G401 (cell line): ENCODE measurements at regions not wholly inside any gene's neighbourhood (a gene's known extent, or its start where the extent isn't known, plus 50 kb on each side); places are given as distances from the start of the nearest gene placed in this dataset.
"Not testable (repeated sequence)": the region's sequence is repeated elsewhere in the genome, so short reads cannot be mapped to it uniquely, and the experiment has no call there.

Experiments
- DNase-seq: peaks from one replicate; pipeline ENCODE4 v3.0.0-alpha.2; 2015; ENCODE audit warnings: low spot score
- in situ Hi-C: cut with HindIII; loops from 2 replicates; pipeline ENCODE4 v1.10.0; 2016; ENCODE audit warnings: low sequenced_read_pairs, mixed read lengths

DNA sequence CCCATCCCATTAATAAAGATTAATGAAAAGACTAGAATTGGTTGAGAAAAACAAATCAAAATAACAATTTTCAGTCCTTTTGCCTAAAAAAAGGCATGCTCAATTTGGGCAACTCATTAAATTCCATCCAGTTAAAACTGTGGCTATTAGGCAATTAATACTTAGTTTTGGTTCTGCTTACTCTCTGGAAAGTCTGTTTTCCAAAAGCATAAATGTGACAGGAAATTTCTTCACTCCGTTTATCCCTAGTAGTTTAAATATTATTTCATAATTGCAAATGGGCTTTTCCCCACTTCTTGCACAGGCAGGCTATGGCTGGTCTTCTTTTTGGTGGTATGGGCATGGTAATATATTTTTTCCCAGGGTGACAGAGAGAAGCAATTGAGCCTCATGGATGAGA is 373.3 kb upstream of the KLF4 start:
- in situ Hi-C loops = no loop called here

DNA sequence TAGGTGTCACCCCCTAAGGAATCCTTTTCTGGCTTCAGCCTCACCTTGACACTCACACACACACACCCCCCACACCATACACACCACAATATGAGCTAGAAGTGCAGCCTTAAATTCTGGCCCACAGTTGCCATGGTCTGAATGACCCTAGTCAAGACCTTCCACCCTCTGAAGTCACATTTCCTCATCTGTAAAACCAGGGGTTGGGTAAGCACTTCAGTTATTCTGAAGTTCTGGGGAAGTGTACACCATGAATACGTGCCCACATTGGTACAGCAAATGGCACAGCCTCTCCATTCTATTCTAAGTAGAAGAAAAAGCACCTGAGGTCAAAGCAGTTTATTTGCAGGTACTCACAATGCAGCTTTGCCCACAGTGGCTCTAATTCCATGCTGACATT is 372.8 kb upstream of the KLF4 start:
- no peak for DNase-seq
- in situ Hi-C loops = no loop called here

More for the DNA sequence above, 373.3 kb upstream of the KLF4 start:
- no peak for DNase-seq

DNA sequence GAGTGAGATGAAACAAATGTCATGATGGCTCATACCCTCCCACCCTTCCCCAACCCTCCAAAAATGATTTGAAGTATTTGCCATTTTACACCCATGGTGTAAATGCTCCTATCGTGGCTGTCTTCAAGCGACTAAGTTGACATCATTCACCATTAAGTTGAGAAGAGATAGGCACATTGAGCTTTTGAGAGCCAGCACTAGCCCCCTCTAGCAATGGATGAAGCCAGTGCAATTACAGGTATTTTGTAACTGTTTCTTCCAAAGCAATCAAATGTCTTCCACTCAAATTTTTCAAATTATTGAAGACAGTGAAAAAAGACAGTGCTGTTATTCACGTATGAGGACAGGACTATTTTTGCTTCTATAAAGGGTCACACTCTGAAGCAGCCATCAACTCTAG is 371.5 kb upstream of the KLF4 start:
- DNase-seq = no peak
- in situ Hi-C loops = no loop called here

DNA sequence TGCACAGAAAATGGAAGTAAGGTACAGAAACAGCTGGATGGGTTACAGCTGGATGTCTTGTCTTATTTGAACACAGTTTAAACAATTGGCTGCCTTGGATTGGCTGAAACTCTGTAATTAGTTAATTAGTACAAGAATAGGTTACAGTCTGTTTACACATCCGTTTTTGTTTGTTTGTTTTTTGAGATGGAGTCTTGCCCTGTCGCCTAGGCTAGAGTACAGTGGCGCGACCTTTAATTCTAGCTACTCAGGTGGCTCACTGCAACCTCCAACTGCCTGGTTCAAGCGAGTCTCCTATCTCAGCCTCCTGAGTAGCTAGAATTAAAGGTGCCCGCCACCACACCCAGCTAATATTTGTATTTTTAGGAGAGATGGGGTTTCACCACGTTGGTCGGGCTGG is 368.7 kb upstream of the KLF4 start:
- DNase-seq = no peak
- in situ Hi-C loops = no loop called here

DNA sequence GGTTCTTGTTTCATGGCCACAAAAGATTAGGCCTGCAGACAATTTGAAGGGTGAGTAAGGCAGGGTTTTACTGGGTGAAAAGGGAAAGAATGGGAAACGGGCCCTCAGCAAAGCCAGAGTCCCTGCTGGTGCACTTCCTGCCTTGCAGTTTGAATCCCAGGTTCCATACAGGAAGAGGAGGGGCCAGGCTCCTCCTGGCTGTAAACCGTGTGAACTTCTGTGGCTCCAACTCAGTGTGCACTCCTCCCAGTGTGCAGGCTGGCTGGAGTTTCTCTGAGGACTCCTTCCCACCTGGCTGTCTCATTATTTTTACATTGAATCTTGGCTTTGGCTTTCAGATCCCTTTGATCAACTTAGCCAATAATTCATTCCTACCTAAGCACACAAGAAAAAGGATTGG is 367.1 kb upstream of the KLF4 start:
- in situ Hi-C loops = no loop called here
- DNase-seq = no peak

DNA sequence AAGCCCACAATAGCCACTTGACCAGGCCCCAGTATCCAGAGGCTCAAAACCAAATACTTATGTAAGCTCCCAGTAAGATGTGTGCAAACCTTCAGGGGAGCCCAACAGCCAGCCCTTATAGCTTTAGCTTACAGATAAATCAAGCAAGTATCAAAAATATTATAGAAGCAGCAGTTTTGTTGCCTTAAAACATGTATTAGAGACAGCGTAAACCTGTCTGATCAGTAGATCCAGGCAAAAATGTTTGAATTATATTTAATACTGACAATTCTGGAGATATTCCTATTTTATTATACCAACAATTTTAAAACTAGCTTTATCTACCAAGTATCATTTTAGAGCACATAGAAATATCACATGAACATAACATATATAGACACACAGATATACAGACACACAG is 365.6 kb upstream of the KLF4 start:
- DNase-seq = no peak
- in situ Hi-C loops = no loop called here

DNA sequence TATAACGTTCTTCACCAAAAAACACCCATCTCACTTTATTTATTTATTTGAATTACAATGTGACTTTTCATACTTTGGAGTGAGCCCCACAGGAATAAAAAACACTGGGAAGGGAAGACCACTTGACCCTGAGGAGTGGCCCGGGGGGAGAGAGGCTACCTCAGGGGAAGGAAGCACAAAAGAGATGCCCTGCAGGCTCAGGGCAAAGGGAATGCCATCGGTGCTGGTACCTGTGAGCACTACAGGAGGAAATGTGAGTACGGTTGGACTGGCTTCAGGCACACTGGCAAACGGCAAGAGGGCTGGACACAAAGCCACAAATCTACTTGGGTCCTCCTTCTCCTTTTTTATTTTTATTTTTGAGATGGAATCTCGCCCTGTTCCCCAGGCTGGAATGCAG is 363.9 kb upstream of the KLF4 start:
- in situ Hi-C loops = no loop called here

DNA sequence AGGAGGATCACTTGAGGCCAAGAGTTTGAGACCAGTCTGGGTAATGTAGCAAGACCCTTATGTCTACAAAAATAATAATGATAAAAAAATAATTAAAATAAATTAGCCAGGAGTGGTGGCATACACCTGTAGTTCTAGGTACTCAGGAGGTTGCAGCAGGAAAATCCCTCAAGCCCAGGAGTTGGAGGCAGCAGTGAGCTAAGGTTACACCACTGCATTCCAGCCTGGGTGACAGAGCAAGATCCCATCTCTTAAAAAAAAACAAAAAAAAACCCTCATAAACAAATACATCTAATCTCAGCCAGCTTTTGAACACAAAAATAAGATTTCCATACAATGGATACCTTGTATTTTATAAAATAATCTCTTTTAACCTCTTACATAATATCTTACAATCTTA is 363.3 kb upstream of the KLF4 start:
- in situ Hi-C loops = no loop called here
- no peak for DNase-seq

More for the DNA sequence above, 363.9 kb upstream of the KLF4 start:
- no peak for DNase-seq

DNA sequence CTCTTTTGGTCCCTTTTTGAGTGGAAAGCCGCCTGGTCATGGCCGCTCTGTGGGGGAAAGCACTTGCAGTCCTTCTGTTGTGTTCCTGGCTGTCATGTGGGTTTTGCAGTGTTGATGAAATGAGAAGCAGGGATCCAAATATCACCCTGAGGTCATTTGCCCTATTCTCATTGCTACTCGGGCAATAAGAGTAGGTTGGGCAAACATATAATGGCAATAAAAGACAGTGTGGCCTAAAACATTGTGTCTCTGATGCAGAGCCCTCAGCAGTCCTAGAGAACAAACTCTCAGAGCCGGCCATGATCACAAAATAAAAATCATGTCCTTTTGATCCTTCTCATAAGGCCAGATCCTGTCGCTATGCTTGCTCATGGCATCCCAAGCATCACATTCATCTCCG is 361.1 kb upstream of the KLF4 start:
- DNase-seq = no peak
- in situ Hi-C loops = no loop called here

DNA sequence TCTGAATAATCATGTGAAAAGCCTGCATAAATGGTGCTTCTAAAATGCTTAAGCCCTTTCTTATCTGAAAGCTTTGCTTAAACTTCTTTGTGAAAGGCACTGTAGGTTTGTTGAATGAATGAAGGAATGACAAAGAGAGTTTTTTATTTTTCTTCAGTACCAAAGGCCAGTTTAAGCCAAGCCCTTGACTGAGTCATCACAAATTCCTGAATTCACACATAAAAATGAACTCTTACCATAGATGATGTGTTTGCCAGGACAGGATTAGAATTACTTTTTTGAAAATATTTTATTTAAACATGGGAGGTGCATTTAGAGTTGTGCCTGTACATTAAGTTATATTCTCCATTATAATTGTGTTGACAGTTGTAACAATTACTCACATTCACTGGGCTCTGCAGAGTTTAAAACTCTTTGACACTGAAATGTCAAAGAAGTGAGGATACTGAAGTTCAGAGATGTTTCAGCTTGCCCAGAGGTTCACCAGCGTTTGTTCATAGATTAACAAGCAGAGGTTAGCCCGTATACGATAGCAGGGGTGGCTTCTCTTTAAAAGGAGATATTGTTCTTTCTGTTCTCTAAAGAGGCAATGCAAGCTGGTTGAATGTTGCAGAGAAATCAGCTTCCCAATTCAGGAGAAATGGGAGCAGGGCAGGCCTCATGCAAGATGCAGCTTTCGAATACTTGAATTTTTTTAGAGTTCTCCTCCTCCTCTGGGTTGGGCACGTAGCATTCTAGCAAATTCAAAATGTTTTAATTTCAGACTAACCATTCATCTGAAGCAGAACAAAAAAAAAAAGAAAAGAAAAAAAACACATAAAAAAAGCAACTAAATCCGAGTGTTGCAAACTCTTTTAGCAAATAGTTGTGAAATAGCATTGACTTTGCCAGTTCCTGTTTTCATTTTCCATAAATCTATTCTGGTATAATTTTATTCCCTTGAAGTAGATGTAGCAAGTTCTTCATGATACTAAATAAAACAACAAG is 358.7 kb upstream of the KLF4 start:
- in situ Hi-C loops = no loop called here
- DNase-seq = no peak

DNA sequence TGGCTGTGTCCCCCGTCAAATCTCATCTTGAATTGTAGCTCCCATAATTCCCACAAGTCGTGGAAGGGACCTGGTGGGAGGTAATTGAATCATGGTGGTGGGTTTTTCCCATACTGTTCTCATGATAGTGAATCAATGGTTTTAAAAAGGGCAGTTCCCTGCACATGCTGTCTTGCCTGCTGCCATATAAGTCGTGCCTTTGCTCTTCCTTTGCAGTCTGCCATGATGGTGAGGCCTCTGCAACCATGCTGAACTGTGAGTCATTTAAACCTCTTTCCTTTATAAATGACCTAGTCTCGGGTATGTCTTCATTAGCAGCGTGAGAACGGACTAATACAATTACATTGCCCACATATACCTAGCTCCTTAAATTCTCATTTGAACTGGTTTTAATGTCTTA is 353.0 kb upstream of the KLF4 start:
- DNase-seq = no peak
- in situ Hi-C loops = no loop called here

DNA sequence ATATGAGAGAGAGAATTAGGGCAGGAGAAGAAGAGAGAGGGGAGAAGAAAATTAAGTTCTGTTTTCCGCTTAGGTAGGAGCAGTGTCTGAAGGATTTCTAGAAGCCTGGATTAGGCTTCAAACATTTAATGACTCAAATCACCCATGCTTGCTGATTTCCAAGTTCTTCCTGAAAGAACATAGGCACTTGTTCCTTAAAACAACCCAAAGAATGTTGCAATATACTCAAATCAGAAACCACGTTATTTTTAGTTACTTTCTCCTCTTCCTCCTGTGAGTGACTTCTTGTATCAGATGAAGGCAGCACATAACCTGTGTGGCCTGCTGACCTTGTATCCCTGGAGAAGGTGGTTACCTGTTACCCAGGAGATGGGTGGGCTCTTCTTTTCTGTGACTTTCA is 351.5 kb upstream of the KLF4 start:
- DNase-seq = no peak
- in situ Hi-C loops = no loop called here

DNA sequence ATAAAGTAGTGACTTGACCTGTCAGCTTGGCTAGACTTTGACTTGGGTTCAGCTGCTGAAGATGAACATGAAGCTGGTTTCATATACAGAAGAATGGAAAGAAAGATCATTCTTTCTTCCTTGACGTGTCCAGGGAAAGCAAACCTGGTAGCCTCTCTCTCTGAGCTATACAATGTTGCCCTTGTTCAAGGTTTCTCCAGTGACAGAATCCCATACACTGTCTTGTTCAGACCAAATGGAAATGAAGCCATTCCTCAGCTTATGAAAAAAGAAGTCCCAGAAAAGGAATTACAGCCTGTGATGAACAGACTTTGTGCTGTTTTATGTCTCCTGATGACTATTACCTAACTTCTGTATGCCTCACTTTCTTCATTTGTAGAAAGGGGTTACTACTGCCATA is 349.8 kb upstream of the KLF4 start:
- no peak for DNase-seq

DNA sequence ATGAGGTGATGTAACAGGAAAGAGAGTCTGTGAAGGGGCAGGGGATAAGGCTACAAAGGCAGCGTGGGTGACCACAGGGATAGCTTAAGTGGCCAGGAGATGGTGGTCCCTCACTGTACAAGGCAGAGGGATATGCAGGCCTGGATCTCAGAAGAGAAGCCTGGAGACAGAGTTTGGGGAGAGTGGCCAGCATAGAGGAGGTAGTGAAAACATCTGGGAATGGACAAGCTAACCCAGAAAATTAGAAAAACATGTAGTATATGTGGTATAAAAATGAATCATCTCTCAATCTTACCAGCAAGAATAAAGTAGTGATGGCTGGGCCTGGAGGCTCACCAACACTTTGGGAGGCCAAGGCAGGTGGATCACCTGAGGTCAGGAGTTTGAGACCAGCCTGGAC is 349.2 kb upstream of the KLF4 start:
- in situ Hi-C loops = no loop called here
- DNase-seq = no peak

More for the DNA sequence above, 349.8 kb upstream of the KLF4 start:
- in situ Hi-C loops = no loop called here

DNA sequence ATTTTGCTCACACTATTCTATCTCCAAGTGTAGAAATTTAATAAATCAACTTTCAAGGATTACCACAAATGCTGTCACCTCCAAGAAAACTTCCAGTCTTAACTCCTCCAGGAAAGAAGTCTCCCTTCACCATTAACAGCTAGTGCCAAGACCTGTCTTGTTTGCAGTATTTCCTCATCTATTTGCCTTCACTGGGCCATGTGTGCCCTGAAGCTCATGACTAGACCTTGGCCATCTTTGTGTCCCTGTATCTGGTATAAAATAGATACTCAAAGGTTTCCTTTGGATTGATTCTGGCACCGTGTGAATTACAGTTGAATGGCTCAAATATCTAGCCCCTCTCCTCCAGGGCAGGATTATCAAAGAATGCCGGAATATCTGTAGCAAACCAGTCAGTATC is 346.7 kb upstream of the KLF4 start:
- no peak for DNase-seq
- in situ Hi-C loops = no loop called here

DNA sequence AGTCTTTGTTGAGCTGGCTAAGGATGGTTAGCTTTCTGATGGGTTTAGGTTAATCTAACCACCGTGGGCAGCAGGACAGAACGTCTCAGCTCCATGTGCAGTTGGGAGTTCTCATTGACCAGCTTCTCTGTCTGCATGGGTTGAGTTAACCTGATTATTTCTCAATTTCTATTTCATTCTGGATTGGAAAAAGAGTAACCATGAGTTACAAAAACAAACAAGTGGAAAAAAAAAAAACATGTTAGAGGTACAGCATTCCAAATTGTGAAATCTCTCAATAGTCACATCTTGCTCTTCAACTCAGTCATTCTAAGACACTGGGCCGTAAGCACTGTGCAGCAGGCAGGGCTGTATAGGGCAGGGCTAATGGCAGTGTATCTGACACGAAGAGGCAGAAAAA is 343.7 kb upstream of the KLF4 start:
- in situ Hi-C loops = no loop called here
- DNase-seq = no peak

DNA sequence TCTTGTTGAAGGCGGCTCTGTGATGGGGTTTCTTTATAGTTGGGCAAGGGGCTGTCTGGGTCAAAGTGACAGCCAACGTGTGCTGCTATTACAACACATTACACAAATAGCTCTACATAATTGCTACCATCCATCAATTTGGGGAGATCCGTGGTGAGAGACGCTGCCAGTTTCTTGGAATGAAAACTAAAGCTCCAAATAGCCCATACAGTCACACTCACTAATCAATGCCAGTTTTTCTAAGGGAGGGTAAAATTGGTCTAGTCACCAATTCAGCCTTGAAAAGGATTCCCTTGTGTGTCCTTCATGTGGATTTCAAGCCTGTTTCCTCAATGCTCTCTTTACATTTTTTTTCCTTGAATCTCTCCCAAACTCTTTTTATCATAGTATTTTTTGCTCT is 343.3 kb upstream of the KLF4 start:
- no peak for DNase-seq
- in situ Hi-C loops = no loop called here

DNA sequence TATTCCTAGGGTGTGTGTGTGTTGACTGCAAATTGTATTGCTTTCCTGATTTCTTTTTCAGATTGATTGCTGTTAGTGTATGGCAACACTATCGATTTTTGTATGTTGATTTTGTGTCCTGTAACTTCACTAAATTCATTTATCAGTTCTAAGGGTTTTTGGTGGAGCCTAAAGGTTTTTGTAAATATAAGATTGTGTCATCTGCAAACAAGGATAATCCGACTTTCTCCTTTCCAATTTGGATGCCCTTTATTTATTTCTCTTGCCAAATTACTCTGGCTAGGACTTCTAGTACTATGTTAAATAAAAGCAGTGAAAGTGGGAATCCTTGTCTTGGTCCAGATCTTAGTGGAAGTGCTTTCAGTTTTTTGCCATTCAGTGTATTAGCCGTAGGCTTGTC is 340.9 kb upstream of the KLF4 start:
- in situ Hi-C loops = no loop called here
- no peak for DNase-seq

DNA sequence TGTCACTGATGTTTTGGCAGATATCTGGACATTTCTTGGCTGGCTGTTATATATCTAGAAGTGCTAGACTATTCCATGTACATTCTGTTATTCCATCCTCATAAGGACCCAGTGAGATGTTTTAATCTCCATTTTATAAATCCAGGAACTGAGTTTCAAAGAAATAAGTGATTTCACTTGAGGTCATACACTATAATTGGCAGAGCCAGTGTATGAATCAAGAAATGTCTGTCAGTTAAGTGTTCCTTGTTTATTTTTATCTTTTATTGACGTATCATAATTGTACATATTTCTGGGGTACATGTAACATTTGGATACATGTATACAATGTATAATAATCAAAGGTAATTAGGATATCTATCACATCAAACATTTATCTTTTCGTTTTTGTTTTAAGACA is 338.3 kb upstream of the KLF4 start:
- in situ Hi-C loops = no loop called here

DNA sequence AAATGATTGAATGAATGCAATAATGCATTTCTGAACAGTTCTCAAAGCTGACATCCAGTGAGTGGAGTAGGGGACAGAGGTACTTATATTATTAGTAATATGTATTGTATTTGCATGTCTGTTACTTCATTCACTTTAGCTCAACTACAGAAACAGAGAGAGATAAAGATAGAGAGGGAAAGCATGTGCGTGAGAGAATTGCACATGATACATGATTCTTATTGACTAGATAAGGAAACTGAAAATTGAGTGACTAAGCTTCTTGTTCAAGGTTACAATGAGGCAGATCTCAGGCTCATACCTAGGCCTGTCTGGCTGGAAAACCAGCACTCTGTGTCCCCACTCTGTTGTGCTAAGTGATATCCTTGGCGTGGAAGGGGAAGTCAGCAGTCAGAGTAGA is 337.7 kb upstream of the KLF4 start:
- in situ Hi-C loops = no loop called here
- DNase-seq = no peak

More for the DNA sequence above, 338.3 kb upstream of the KLF4 start:
- DNase-seq = no peak

DNA sequence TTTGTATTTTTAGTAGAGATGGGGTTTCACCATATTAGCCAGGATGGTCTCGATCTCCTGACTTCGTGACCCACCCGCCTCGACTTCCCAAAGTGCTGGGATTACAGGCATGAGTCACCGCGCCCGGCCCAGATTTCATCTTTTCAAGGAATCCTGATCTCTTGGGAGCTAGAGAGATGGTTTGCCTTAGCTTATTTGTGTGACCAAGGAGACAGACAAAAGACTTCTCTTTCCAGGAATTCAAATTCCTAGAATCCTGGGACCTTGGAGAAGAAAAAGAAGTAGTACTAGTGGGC is 337.1 kb upstream of the KLF4 start:
- in situ Hi-C loops, DNase-seq: not testable (repeated sequence)
